ENCODE measurements at regions not wholly inside any gene's neighbourhood (a gene's known extent, or its start where the extent isn't known, plus 50 kb on each side); places are given as distances from the start of the nearest gene placed in this dataset.

- no peak for DNase-seq (ENCODE audit: low spot score)
Measured at GRCh38 chr5:100260968-100261367, 274.2 kb upstream of the FAM174A start.

GRCh38 chr5:100252944-100253343 lies 282.2 kb upstream of the FAM174A start:
- in situ Hi-C loops (cut with HindIII; ENCODE audit: low sequenced_read_pairs) = no loop called here
- DNase-seq (ENCODE audit: low spot score) = no peak

More at GRCh38 chr5:100260968-100261367, 274.2 kb upstream of the FAM174A start:
- in situ Hi-C loops (cut with HindIII; ENCODE audit: low sequenced_read_pairs) = no loop called here

DNA sequence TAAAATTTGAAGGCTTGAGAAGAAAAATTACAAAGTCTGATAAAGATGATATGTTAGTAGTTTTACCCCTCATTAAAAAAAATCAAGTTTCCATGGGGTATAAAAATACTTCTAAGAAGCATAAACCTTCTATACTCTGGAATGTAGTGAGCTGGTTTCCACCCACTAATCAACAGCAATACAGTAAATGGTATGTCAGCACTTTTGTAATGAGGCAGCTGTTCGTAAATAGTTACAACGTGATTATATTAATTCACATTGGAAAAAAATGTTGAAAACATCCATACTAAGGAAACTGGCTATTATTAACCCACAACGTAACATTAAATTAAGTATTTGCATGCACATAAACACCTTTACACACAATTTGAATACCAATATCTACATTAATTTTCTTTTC lies 283.1 kb upstream of the FAM174A start:
- no peak for DNase-seq (ENCODE audit: low spot score)
- in situ Hi-C loops (cut with HindIII; ENCODE audit: low sequenced_read_pairs) = no loop called here

GRCh38 chr5:100249884-100250269 lies 285.3 kb upstream of the FAM174A start:
- in situ Hi-C loops (cut with HindIII; ENCODE audit: low sequenced_read_pairs) = no loop called here
- DNase-seq (ENCODE audit: low spot score) = no peak

DNA sequence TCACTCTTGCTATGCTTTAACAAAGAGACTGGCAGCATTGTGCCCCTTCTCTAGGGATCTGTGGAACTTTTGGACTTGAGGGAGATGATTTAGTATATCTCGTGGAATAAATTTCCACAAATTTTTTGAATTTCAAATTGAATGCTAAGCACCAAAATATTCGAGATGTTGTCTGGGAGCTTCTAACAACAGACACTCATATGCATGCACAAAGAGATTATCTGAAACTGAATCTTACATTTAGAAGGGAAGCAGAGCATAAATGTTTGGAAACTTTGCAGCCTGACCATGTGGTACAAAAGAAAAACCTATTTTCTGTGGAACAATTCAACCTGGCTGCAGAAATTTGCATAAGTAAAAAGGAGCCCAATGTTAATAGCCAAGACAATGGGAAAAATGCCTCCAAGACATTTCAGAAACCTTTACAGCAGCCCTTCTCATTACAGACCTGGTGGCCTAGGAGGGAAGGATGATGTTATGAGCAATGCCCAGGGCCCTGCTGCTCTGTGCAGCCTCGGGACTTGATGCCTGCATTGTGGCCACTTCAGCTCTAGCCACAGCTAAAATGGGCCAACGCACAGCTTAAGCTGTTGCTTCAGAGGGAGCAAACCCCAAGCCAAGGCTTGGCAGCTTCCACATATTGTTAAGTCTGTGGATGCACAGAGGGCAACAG lies 285.8 kb upstream of the FAM174A start:
- in situ Hi-C loops (cut with HindIII; ENCODE audit: low sequenced_read_pairs) = no loop called here
- no peak for DNase-seq (ENCODE audit: low spot score)

GRCh38 chr5:100232736-100233135 lies 302.4 kb upstream of the FAM174A start:
- no peak for DNase-seq (ENCODE audit: low spot score)
- in situ Hi-C loops (cut with HindIII; ENCODE audit: low sequenced_read_pairs) = no loop called here

DNA sequence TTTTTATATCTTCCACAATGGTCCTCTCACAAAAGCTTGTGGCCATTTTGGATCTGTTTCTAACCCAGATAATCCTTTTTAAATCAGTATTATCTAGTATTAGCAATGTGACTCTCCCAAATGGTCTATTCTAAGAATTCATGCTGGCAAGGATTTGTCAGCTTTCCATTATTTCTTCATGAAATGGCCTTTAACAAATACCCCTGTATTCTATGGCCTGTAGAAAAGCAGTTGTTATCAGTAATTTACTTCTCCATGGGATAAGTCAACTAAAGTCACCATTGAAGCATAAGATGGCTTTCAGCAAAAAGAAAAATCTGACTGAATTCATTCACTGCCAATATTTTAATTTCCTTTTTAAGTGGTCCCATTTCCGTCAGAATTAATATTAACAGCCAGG lies 346.4 kb upstream of the FAM174A start:
- in situ Hi-C loops (cut with HindIII; ENCODE audit: low sequenced_read_pairs) = no loop called here

DNA sequence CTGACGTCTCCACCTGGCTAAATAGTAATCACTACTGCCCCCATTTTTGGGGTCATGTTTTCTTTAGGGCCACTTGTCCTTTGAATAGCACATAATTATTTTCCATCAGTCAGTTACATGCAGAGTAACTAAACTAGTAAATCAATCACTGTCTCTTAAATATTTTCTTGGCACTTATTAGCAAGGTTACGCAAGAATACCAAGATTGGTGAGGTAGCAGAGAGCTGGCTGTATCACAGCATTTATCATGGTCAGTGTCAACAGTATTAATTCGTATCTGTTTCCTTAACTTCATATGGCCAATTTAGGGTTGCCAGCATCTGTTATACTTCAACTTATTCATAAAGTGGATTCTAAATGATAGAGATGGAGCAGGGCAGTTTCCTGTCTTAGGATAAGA lies 346.8 kb upstream of the FAM174A start:
- DNase-seq (ENCODE audit: low spot score) = no peak
- in situ Hi-C loops (cut with HindIII; ENCODE audit: low sequenced_read_pairs) = no loop called here

More for the DNA sequence above, 346.4 kb upstream of the FAM174A start:
- no peak for DNase-seq (ENCODE audit: low spot score)

- in situ Hi-C loops (cut with HindIII; ENCODE audit: low sequenced_read_pairs) = no loop called here
- no peak for DNase-seq (ENCODE audit: low spot score)
Measured at GRCh38 chr5:100186181-100186580, 349.0 kb upstream of the FAM174A start.

GRCh38 chr5:100182402-100182801 lies 352.8 kb upstream of the FAM174A start:
- DNase-seq (ENCODE audit: low spot score) = no peak

DNA sequence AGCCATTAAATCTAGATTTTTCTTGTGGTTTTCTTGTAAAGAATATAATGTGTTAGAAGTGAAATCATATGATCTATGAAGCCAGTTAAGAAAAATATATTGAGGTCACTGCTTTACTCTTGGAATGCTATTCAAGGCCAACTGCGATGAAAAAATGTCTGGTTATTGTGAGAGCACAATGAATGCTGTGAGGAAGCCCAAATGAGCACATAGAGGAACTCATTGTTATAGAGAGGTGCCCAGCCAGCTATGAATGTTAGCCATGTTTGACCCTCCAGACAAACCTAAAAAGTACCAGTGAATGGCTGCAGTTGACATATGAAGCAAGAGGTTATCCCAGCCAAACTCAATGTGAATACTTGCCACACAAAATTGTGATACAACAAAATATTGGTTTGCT lies 359.8 kb upstream of the FAM174A start:
- no peak for DNase-seq (ENCODE audit: low spot score)

More at GRCh38 chr5:100182402-100182801, 352.8 kb upstream of the FAM174A start:
- in situ Hi-C loops (cut with HindIII; ENCODE audit: low sequenced_read_pairs) = no loop called here

DNA sequence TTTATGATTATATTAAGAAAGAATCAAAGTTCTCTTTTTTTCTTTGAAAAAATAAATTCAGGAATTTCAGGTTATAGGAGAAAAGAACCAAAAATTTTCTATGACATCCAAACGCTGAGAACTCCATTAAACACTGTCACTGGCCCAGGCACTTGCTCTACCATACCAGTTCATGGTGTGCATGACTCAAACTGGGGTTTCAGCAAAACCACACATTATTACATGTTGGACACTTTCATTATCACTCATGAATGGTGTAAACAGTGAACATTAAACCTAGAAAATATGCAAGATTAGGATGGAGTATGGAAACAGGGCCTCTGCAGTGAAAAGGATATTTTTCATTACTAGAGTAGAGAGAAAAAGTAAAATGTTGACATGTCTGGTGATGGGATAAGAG lies 369.9 kb upstream of the FAM174A start:
- DNase-seq (ENCODE audit: low spot score) = no peak
- in situ Hi-C loops (cut with HindIII; ENCODE audit: low sequenced_read_pairs) = no loop called here

More for the DNA sequence above, 359.8 kb upstream of the FAM174A start:
- in situ Hi-C loops (cut with HindIII; ENCODE audit: low sequenced_read_pairs) = no loop called here

GRCh38 chr5:100161868-100162267 lies 373.3 kb upstream of the FAM174A start:
- in situ Hi-C loops (cut with HindIII; ENCODE audit: low sequenced_read_pairs) = no loop called here
- no peak for DNase-seq (ENCODE audit: low spot score)

DNA sequence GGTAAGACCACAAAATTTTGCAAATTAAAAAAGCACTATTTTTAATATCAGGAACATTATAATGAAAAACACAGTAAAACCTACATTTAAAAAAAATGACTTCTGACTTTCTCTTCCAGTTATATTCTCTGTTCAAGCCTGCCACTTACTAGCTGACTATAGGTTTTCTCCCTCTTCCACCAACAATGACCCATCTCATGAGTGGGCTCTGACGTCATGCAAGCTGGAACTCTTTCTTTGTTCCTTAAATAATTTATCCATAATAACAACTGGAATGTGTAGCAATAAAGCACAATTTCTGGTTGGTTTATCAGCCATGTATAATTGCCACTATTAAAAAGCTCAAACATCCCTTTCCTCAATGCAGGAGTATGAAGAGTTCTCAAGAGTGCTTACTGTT lies 378.1 kb upstream of the FAM174A start:
- DNase-seq (ENCODE audit: low spot score) = no peak
- in situ Hi-C loops (cut with HindIII; ENCODE audit: low sequenced_read_pairs) = no loop called here

- in situ Hi-C loops (cut with HindIII; ENCODE audit: low sequenced_read_pairs) = no loop called here
- DNase-seq (ENCODE audit: low spot score) = no peak
Measured at GRCh38 chr5:100148239-100148638, 386.9 kb upstream of the FAM174A start.

DNA sequence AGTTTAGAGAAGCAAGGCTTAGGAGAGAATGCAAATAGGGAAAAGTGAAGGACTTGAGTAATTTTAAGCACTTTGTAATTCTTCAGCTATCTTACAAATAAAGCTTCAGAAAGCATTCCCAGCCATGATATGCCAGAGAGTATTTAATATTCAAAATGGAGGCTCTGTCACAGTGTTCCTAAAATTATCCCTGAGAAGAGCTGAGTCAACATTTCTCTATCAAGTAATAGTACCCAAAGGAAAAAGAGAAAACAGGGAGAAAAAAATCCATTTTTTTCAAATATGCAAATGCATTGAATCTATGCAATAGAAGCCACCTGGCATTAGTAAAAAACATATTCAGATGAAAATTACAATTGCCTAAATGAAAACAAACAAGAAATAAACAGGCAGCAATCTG lies 392.6 kb upstream of the FAM174A start:
- no peak for DNase-seq (ENCODE audit: low spot score)
- in situ Hi-C loops (cut with HindIII; ENCODE audit: low sequenced_read_pairs) = no loop called here

DNA sequence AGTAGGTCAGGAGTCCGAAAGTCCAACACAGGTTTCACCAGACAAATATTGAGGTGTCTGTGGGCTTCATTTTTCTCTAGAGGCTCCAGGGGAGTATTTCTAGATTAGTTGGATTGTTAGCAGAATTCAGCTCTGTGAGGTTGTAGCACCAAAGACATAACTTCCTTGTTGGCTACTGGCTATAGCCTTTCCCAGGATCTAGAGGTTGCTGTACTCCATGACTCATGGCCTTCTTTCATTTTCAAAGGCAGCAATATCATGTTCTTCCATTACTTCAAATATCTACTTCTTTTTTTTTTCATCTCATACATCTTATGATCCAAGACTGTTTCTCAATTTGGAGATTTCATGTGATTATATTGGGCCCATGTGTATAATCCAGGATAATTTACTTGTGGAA lies 404.0 kb upstream of the FAM174A start:
- in situ Hi-C loops (cut with HindIII; ENCODE audit: low sequenced_read_pairs) = no loop called here
- no peak for DNase-seq (ENCODE audit: low spot score)

GRCh38 chr5:100130307-100130706 lies 404.9 kb upstream of the FAM174A start:
- in situ Hi-C loops (cut with HindIII; ENCODE audit: low sequenced_read_pairs) = no loop called here

GRCh38 chr5:100119903-100120302 lies 415.3 kb upstream of the FAM174A start:
- in situ Hi-C loops (cut with HindIII; ENCODE audit: low sequenced_read_pairs) = no loop called here
- DNase-seq (ENCODE audit: low spot score) = no peak

More at GRCh38 chr5:100130307-100130706, 404.9 kb upstream of the FAM174A start:
- no peak for DNase-seq (ENCODE audit: low spot score)

- DNase-seq (ENCODE audit: low spot score) = no peak
- in situ Hi-C loops (cut with HindIII; ENCODE audit: low sequenced_read_pairs) = no loop called here
Measured at GRCh38 chr5:100110497-100110896, 424.7 kb upstream of the FAM174A start.

DNA sequence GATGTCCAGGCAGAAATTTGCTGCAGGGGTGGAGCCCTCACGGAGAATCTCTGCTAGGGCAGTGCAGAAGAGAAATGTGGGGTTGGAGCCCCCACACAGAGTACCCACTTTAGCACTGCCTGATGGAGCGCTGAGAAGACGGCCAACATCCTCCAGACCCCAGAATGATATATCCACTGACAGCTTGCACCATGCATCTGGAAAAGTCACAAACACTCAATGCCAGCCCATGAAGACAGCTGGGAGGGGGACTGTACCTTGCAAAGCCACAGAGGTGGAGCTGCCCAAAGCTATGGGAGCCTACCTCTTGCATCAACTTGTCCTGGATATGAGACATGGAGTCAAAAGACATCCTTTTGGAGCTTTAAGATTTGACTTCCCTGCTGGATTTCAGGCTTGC lies 426.3 kb upstream of the FAM174A start:
- in situ Hi-C loops (cut with HindIII; ENCODE audit: low sequenced_read_pairs) = no loop called here
- no peak for DNase-seq (ENCODE audit: low spot score)

All from G401 (cell line).